ENCODE measurements at regions not wholly inside any gene's neighbourhood (a gene's known extent, or its start where the extent isn't known, plus 50 kb on each side); places are given as distances from the start of the nearest gene placed in this dataset.
"Not testable (repeated sequence)": the region's sequence is repeated elsewhere in the genome, so short reads cannot be mapped to it uniquely, and the experiment has no call there.

DNA sequence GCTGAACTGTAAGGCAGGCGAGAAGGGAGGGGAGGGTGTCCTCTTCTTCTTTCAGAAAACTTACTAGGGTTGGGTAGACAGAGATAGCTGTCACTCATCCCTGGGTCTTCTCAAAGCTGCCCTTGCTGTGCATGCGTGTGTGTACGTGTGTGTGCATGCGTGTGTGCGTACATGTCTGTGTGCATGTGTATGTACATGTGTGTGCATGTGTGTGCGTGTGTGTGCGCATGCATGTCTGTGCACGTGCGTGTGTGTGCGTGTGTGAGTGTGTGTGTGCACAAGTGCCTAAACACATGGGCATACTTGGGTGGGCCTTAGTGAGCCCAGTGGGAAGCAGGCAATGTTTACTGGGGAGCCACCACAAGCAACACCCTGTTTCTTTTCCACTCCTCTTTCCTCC is 154.8 kb upstream of the TNRC6C start:
- DNase-seq (ENCODE audit: low read depth in 2 of 2) = no peak
- TF ChIP-seq, protein P1, sequence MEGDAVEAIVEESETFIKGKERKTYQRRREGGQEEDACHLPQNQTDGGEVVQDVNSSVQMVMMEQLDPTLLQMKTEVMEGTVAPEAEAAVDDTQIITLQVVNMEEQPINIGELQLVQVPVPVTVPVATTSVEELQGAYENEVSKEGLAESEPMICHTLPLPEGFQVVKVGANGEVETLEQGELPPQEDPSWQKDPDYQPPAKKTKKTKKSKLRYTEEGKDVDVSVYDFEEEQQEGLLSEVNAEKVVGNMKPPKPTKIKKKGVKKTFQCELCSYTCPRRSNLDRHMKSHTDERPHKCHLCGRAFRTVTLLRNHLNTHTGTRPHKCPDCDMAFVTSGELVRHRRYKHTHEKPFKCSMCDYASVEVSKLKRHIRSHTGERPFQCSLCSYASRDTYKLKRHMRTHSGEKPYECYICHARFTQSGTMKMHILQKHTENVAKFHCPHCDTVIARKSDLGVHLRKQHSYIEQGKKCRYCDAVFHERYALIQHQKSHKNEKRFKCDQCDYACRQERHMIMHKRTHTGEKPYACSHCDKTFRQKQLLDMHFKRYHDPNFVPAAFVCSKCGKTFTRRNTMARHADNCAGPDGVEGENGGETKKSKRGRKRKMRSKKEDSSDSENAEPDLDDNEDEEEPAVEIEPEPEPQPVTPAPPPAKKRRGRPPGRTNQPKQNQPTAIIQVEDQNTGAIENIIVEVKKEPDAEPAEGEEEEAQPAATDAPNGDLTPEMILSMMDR (conservative IDR thresholded peaks at IDR 0.05 in 1 of 2, IDR thresholded peaks at IDR 0.05 in 1 of 2; ENCODE audit: low read depth in 1 of 2, low read length in 2 of 2) = no peak
- TF ChIP-seq EZH2 (IDR thresholded peaks at IDR 0.05; ENCODE audit: low read length, missing control alignments) = no peak
- H3K27ac ChIP-seq (ENCODE audit: insufficient read depth, low read length) = no peak overlapping the region
- H3K9me3 ChIP-seq (ENCODE audit: control insufficient read depth, insufficient read depth, low read depth, low read length) = no peaks in the 10 kb centered on the region
- no peaks in the 10 kb centered on the region for H3K4me1 ChIP-seq (ENCODE audit: control insufficient read depth, extremely low read depth, insufficient read depth, low read length)
- no peak overlapping the region for H3K4me3 ChIP-seq (replicated peaks in 1 of 4; ENCODE audit: control extremely low read depth in 1 of 4, insufficient read depth in 1 of 4, low read depth in 3 of 4, low read length in 4 of 4)
- peaks cover 5% of the 10 kb centered on the region for H3K27me3 ChIP-seq (ENCODE audit: control insufficient read depth, insufficient read depth, low read length)
- no peak overlapping the region for H3K4me2 ChIP-seq (ENCODE audit: extremely low read depth, insufficient read depth, low read length)
- H4K20me1 ChIP-seq (ENCODE audit: control insufficient read depth, extremely low read depth, insufficient read depth, low read length) = no peaks in the 10 kb centered on the region
- H3K79me2 ChIP-seq (ENCODE audit: control insufficient read depth, insufficient read depth, low read length) = no peaks in the 10 kb centered on the region
- H2AFZ ChIP-seq (ENCODE audit: low read length) = no peak overlapping the region
- H3K9ac ChIP-seq (ENCODE audit: insufficient read depth, low read length) = no peak overlapping the region
- no peaks in the 10 kb centered on the region for H3K36me3 ChIP-seq (ENCODE audit: control insufficient read depth, insufficient read depth, low read length)

DNA sequence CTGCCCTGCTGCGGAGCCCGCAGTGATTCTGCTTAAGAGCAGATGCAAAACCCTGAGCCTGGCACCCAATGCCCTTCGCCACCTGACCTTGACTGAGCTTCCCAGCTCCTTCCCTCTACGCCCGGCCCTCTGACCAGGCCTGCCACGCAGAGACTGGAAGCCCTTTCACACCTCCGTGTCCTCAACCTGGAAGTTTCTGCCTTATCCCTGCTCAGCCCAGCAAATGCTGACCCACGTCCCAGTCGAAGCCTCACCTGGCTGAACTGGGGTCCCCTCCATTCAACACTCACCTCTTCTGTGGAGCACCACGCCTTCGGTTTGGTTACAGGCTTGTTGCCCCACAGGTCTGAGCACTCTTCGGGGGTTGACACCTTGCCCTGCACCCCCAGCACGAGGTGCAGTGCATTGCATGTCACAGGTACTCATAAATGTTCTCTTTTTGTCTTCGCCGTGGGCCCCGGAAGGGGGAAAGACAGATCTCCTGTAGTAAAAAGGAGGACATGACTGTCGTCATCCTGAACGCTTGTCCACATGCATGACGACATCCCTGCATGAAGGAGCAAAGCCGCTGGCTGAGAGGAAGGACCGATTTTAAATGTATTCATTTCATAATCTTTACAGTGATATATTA is 153.6 kb upstream of the TNRC6C start:
- Histone ChIP-seq H3K79me2 (ENCODE audit: control insufficient read depth, insufficient read depth, low read length) (no peaks in the 10 kb centered on the region), H3K9ac (ENCODE audit: insufficient read depth, low read length) (no peak overlapping the region), H4K20me1 (ENCODE audit: control insufficient read depth, extremely low read depth, insufficient read depth, low read length) (no peaks in the 10 kb centered on the region), H2AFZ (ENCODE audit: low read length) (no peak overlapping the region), H3K4me3 (replicated peaks in 1 of 4; ENCODE audit: control extremely low read depth in 1 of 4, insufficient read depth in 1 of 4, low read depth in 3 of 4, low read length in 4 of 4) (no peak overlapping the region), H3K27ac (ENCODE audit: insufficient read depth, low read length) (no peak overlapping the region), H3K4me2 (ENCODE audit: extremely low read depth, insufficient read depth, low read length) (no peak overlapping the region), H3K9me3 (ENCODE audit: control insufficient read depth, insufficient read depth, low read depth, low read length) (no peaks in the 10 kb centered on the region), H3K36me3 (ENCODE audit: control insufficient read depth, insufficient read depth, low read length) (no peaks in the 10 kb centered on the region), H3K27me3 (ENCODE audit: control insufficient read depth, insufficient read depth, low read length) (peaks cover 5% of the 10 kb centered on the region), H3K4me1 (ENCODE audit: control insufficient read depth, extremely low read depth, insufficient read depth, low read length) (no peaks in the 10 kb centered on the region)
- DNase-seq (ENCODE audit: low read depth in 2 of 2) = no peak
- no peak for TF ChIP-seq EZH2 (IDR thresholded peaks at IDR 0.05; ENCODE audit: low read length, missing control alignments)
- TF ChIP-seq, protein P1 (conservative IDR thresholded peaks at IDR 0.05 in 1 of 2, IDR thresholded peaks at IDR 0.05 in 1 of 2; ENCODE audit: low read depth in 1 of 2, low read length in 2 of 2) = no peak

DNA sequence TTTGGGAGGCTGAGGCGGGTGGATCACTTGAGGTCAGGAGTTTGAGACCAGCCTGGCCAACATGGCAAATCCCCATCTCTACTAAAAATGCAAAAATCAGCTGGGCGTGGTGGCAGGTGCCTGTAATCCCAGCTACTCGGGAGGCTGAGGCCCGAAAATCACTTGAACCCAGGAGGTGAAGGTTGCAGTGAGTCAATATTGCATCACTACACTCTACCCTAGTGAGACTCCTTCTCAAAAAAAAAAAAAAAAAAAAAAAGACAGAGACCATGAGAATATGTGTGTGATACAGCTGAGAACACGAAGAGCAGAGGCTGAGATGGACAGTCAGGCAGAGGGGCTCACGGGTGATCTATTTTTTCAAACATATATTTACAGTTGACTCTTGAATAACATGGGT is 152.5 kb upstream of the TNRC6C start:
- not testable (repeated sequence) for H3K9me3 ChIP-seq (ENCODE audit: control insufficient read depth, insufficient read depth, low read depth, low read length); H4K20me1 ChIP-seq (ENCODE audit: control insufficient read depth, extremely low read depth, insufficient read depth, low read length); H3K27ac ChIP-seq (ENCODE audit: insufficient read depth, low read length); H3K4me1 ChIP-seq (ENCODE audit: control insufficient read depth, extremely low read depth, insufficient read depth, low read length); H3K4me3 ChIP-seq (replicated peaks in 1 of 4; ENCODE audit: control extremely low read depth in 1 of 4, insufficient read depth in 1 of 4, low read depth in 3 of 4, low read length in 4 of 4); H2AFZ ChIP-seq (ENCODE audit: low read length); DNase-seq (ENCODE audit: low read depth in 2 of 2); H3K36me3 ChIP-seq (ENCODE audit: control insufficient read depth, insufficient read depth, low read length); H3K27me3 ChIP-seq (ENCODE audit: control insufficient read depth, insufficient read depth, low read length); H3K4me2 ChIP-seq (ENCODE audit: extremely low read depth, insufficient read depth, low read length); H3K79me2 ChIP-seq (ENCODE audit: control insufficient read depth, insufficient read depth, low read length); H3K9ac ChIP-seq (ENCODE audit: insufficient read depth, low read length)
